DOHH2 (cell line): ENCODE measurements at regions not wholly inside any gene's neighbourhood (a gene's known extent, or its start where the extent isn't known, plus 50 kb on each side); places are given as distances from the start of the nearest gene placed in this dataset.

ENCODE experiments used
- EZH2phosphoT487 ChIP-seq: fragments of 200-600 bp; sonication (generic); IDR thresholded peaks from 2 replicates; pipeline ENCODE4 v1.6.1; 2017; ENCODE audit warnings: borderline replicate concordance, mild to moderate bottlenecking, antibody characterized with exemption, low read length, moderate library complexity, mixed read lengths
- TF ChIP-seq, protein P1 (sequence below): fragments of 200-600 bp; sonication (generic); IDR thresholded peaks from one replicate; pipeline ENCODE4 v1.5.1; 2014; ENCODE audit warnings: antibody characterized with exemption, mild to moderate bottlenecking, low read depth, low read length; ENCODE audit not compliant: poor library complexity, severe bottlenecking

DNA sequence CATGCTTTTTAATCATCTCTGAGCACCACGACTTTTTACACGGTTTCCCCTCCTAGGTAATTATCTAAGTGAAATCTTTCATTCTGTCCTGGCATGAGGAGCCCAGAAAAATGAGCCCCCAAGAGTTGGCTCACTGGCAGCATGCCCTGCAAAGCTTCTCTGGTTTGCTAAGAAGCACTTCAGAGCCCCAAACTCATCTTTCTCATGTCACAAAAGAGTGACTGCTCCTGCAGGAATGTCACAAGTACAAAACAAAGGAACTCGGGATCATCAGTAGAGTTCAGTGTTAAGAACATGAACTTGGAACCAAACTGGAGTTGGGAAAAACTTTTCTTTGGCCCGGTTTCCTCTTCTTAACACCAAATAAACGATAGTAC, 123.9 kb downstream of the FOXB1 start:
- TF ChIP-seq, protein P1, sequence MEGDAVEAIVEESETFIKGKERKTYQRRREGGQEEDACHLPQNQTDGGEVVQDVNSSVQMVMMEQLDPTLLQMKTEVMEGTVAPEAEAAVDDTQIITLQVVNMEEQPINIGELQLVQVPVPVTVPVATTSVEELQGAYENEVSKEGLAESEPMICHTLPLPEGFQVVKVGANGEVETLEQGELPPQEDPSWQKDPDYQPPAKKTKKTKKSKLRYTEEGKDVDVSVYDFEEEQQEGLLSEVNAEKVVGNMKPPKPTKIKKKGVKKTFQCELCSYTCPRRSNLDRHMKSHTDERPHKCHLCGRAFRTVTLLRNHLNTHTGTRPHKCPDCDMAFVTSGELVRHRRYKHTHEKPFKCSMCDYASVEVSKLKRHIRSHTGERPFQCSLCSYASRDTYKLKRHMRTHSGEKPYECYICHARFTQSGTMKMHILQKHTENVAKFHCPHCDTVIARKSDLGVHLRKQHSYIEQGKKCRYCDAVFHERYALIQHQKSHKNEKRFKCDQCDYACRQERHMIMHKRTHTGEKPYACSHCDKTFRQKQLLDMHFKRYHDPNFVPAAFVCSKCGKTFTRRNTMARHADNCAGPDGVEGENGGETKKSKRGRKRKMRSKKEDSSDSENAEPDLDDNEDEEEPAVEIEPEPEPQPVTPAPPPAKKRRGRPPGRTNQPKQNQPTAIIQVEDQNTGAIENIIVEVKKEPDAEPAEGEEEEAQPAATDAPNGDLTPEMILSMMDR = no peak
- TF ChIP-seq EZH2phosphoT487 = no peak
